Ovary (tissue), 7 donors: ENCODE measurements at regions not wholly inside any gene's neighbourhood (a gene's known extent, or its start where the extent isn't known, plus 50 kb on each side); places are given as distances from the start of the nearest gene placed in this dataset.
"Not testable (repeated sequence)": the region's sequence is repeated elsewhere in the genome, so short reads cannot be mapped to it uniquely, and the experiment has no call there.

Source experiments
- DNase-seq, 5 donors: peaks; one replicate each; pipeline ENCODE4 v3.0.0-alpha.2; 2019 to 2020
- H3K27ac ChIP-seq, 2 donors: fragments of 200-600 bp; one replicate each; pipeline versions ENCODE4 v1.5.1 to v1.8.0; 2019 to 2022
- H3K27me3 ChIP-seq: fragments of 200-600 bp; one replicate; pipeline ENCODE4 v1.8.0; 2022
- H3K36me3 ChIP-seq: fragments of 200-600 bp; sonication (generic); one replicate; pipeline ENCODE4 v1.5.1; 2019
- H3K4me1 ChIP-seq: one replicate; pipeline ENCODE4 v1.8.1; 2013; ENCODE audit warnings: mild to moderate bottlenecking, moderate library complexity; ENCODE audit not compliant: insufficient read depth
- H3K4me3 ChIP-seq: fragments of 200-600 bp; sonication (generic); one replicate; pipeline ENCODE4 v1.5.1; 2017
- H3K9me3 ChIP-seq, 2 donors: fragments of 200-600 bp in 1 of 2; sonication (generic) in 1 of 2; one replicate each; pipeline versions ENCODE4 v1.5.1 to v1.8.1; 2013 to 2019; ENCODE audit warnings: mild to moderate bottlenecking in 1 of 2, moderate library complexity in 1 of 2
- EP300 ChIP-seq: sonication (generic); formaldehyde crosslinking; IDR thresholded peaks from one replicate; pipeline ENCODE4 v1.6.1; 2017; ENCODE audit warnings: antibody characterized with exemption
- POLR2A ChIP-seq: fragments of 450-650 bp; IDR thresholded peaks from one replicate; pipeline ENCODE4 v1.6.1; 2017; ENCODE audit warnings: antibody characterized with exemption, mild to moderate bottlenecking, moderate library complexity
- WGBS, 3 donors: extraction: QIAGEN DNeasy Blood & Tissue Kit in 1 of 3; methylation state at CpG; one replicate each; pipeline versions ENCODE4 v1.1.5 to v1.1.7; 2013 to 2017; 5-methylcytosine and 5-hydroxymethylcytosine counted together
- intact Hi-C, 4 donors: fragments of 100-400 bp; cut with DNase I; formaldehyde crosslinking; loops; one replicate each; pipeline versions ENCODE4 v1.11.0 to v1.15.1; 2022 to 2023
- TF ChIP-seq, protein P1 (sequence below), 3 donors: fragments of 450-650 bp in 2 of 3; fragments of 200-600 bp in 1 of 3; IDR thresholded peaks; one replicate each; pipeline versions ENCODE4 v1.5.1 to v1.8.0; 2016 to 2022; ENCODE audit warnings: antibody characterized with exemption in 3 of 3, mild to moderate bottlenecking in 1 of 3
- donor health status: DM: no; HTN: no; CAD: no; lungs with moderate emphysema.
- donor health status: DM: no; HTN: no; CAD: no.
- donor health status: Bipolar disorder and iron deficiency.
- donor health status: DM: no; HTN: no; CAD: no.
- donor health status: DM: yes; HTN: yes; CAD: no.

DNA sequence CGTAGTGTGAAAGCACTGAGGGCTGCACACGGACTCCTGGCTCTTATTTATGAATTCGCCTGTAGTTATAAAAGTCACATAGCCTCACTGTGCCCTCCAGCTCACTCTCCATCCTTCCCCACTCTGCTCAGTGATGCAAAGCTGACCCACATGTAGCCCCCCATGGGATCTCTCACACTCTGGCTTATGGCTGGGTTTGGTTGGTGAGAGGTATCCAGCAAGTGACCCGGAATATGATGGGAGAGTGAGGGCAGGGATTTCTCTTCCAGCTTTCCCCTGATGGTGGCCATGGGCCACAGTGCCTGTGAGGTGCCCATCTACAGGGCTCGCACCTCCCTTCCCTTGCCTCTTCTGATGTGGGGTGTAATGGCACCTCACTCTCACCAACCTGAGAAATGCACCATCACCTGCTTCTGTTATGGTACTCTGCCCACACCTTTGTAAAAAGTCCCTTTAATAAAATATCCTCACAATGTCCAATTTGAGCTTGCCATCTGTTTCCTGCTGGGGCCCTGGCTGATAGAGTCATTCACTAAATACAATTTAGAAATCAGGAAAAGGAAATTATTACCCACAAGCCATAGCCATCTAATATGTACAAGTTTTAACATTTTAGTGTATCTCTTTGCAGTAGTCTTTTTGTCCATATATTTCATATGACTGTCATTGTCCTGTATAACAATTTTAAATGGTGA, 93.6 kb downstream of the SCN11A start:
- Histone ChIP-seq H3K4me3 (no peak overlapping the region), H3K4me1 (no peaks in the 10 kb centered on the region), H3K27me3 (no peaks in the 10 kb centered on the region), H3K27ac (no peak overlapping the region), H3K36me3 (no peaks in the 10 kb centered on the region), H3K9me3 (no peaks in the 10 kb centered on the region)
- intact Hi-C loops, result no loop called here
- 85 to 91% (median 91%) methylated on average over 5 of the region's 5 CpGs for WGBS, 3 donors
- TF ChIP-seq POLR2A (no peak), EP300 (no peak)
- TF ChIP-seq, protein P1, sequence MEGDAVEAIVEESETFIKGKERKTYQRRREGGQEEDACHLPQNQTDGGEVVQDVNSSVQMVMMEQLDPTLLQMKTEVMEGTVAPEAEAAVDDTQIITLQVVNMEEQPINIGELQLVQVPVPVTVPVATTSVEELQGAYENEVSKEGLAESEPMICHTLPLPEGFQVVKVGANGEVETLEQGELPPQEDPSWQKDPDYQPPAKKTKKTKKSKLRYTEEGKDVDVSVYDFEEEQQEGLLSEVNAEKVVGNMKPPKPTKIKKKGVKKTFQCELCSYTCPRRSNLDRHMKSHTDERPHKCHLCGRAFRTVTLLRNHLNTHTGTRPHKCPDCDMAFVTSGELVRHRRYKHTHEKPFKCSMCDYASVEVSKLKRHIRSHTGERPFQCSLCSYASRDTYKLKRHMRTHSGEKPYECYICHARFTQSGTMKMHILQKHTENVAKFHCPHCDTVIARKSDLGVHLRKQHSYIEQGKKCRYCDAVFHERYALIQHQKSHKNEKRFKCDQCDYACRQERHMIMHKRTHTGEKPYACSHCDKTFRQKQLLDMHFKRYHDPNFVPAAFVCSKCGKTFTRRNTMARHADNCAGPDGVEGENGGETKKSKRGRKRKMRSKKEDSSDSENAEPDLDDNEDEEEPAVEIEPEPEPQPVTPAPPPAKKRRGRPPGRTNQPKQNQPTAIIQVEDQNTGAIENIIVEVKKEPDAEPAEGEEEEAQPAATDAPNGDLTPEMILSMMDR (IDR thresholded peaks at IDR 0.05), result no peak
- DNase-seq, result no peak

DNA sequence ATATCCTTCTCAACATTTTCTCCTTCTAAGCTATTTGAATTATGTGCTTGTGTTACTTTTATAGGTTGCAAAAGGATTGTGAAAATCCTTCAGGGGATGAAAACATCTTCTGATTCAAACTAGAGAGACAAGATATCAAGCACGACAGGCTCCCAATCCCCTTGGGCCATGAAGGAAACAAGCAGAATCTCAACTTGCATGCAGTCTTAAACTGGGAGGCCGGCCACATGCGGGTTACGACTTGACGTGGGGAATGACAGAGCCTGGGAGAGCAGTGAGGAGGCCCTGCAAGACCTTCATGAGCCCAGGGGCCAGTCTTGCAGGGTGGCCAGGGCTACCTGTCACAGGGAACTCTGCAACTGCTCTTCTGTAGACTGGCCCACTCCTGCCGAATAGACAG, 94.4 kb downstream of the SCN11A start:
- no peak for TF ChIP-seq POLR2A
- no peak for TF ChIP-seq EP300
- TF ChIP-seq, protein P1 (IDR thresholded peaks at IDR 0.05), result no peak
- Histone ChIP-seq H3K4me1 (no peaks in the 10 kb centered on the region), H3K27ac (no peak overlapping the region), H3K4me3 (no peak overlapping the region), H3K36me3 (no peaks in the 10 kb centered on the region), H3K9me3 (no peaks in the 10 kb centered on the region), H3K27me3 (no peaks in the 10 kb centered on the region)
- WGBS, 3 donors, result 76 to 82% (median 81%) methylated on average over 6 of the region's 6 CpGs
- intact Hi-C loops, result no loop called here
- DNase-seq, result no peak

DNA sequence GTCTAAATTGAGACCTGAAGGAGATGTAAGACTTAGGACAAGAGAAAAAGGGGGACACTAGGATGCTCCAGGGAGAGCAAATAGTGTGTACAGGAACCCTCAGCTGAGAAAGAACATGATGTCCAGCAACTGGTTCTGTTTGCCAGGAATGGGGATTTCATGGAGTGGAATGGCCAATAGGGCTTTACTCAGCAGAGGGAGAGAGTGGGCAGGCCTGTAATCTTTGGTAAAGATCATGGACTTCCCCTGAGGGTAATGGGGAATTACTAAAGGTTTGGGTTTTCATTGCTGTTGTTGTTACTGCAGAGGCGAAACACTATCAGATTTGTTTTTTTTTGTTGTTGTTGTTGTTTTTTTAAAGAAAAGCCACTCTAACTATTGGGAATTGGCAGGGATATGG, 99.0 kb downstream of the SCN11A start:
- Histone ChIP-seq H3K9me3 (no peaks in the 10 kb centered on the region), H3K27ac (no peak overlapping the region), H3K27me3 (no peaks in the 10 kb centered on the region), H3K36me3 (no peaks in the 10 kb centered on the region), H3K4me1 (no peaks in the 10 kb centered on the region), H3K4me3 (no peak overlapping the region)
- no peak for DNase-seq
- TF ChIP-seq EP300 (no peak), POLR2A (no peak)
- TF ChIP-seq, protein P1 (IDR thresholded peaks at IDR 0.05), result no peak
- 85 to 94% (median 90%) methylated on average over 1 of the region's 1 CpG for WGBS, 3 donors
- intact Hi-C loops, result no loop called here

DNA sequence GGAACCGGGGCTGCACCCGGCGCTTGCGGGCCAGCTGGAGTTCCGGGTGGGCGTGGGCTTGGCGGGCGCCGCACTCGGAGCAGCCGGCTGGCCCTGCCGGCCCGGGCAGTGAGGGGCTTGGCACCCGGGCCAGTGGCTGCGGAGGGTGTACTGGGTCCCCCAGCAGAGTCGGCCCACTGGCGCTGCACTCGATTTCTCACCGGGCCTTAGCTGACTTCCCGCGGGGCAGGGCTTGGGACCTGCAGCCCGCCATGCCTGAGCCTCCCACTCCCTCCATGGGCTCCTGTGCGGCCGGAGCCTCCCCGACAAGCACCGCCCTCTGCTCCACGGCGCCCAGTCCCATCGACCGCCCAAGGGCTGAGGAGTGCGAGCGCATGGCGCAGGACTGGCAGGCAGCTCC, 100.6 kb downstream of the SCN11A start:
- H3K27me3 ChIP-seq, H3K36me3 ChIP-seq, H3K27ac ChIP-seq, intact Hi-C loops, H3K4me1 ChIP-seq, DNase-seq, H3K9me3 ChIP-seq, H3K4me3 ChIP-seq: not testable (repeated sequence)
- WGBS, 3 donors, result 95 to 98% (median 96%) methylated on average over 29 to 33 of the region's 33 CpGs

DNA sequence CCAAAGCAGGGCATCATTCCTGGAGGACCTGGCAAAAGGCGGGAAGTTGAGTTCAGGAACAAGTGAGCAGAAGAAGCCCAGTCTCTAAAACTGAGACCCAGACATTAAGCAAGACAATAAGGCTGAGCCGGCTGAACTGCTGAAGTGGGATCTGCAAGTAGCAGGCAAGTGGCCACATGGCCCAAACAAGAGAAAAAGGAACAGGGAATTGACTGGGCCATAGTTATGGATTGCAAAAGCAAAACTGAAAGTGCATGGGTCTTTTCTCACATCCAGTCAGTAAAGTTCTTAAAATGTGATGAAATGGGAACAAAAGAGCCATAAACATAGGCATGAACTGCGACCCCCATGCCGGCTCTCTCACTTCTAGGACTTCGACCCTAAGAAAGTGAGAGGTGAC, 101.2 kb downstream of the SCN11A start:
- no peak for TF ChIP-seq POLR2A
- TF ChIP-seq, protein P1 (IDR thresholded peaks at IDR 0.05), result no peak
- TF ChIP-seq EP300, result no peak
- intact Hi-C loops, result no loop called here

More for the DNA sequence above, 101.2 kb downstream of the SCN11A start:
- Histone ChIP-seq H3K27me3 (no peaks in the 10 kb centered on the region), H3K4me3 (no peak overlapping the region), H3K27ac (no peak overlapping the region), H3K9me3 (no peaks in the 10 kb centered on the region), H3K36me3 (no peaks in the 10 kb centered on the region), H3K4me1 (no peaks in the 10 kb centered on the region)
- DNase-seq, result no peak
- 91 to 93% (median 91%) methylated on average over 5 of the region's 5 CpGs for WGBS, 3 donors
